ENCODE measurements at regions not wholly inside any gene's neighbourhood (a gene's known extent, or its start where the extent isn't known, plus 50 kb on each side); places are given as distances from the start of the nearest gene placed in this dataset.

DNA sequence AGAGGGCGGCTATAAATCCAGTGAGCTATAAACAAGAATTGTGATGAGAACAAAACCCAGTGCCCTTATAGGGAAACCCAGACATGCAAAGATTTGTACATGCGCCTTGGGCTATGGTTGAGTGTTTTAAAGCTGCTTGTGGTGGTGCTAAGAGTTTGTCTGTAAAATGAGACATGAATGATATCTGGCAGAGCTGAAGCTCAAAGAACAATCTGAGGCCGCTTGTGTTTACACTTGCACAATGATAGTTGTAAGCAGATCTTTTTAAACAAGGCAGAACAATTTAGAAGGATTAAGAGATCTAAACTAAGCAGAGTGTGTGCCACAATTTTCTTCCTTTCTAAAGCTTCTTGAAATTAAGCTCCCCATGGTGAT, 80.4 kb upstream of the ADAMTS5 start:
- no peak for TF ChIP-seq CEBPB (IDR thresholded peaks at IDR 0.05)
- TF ChIP-seq FOXM1 (IDR thresholded peaks at IDR 0.05; ENCODE audit: borderline replicate concordance, low read depth): no peak
- TF ChIP-seq, protein P1, sequence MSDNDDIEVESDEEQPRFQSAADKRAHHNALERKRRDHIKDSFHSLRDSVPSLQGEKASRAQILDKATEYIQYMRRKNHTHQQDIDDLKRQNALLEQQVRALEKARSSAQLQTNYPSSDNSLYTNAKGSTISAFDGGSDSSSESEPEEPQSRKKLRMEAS (IDR thresholded peaks at IDR 0.05): no peak
- no peak for TF ChIP-seq EP300 (IDR thresholded peaks at IDR 0.05; ENCODE audit: borderline replicate concordance)
- TF ChIP-seq REST (IDR thresholded peaks at IDR 0.05; ENCODE audit: low read depth): no peak
- TF ChIP-seq USF1 (IDR thresholded peaks at IDR 0.05): no peak
- TF ChIP-seq TAF1 (IDR thresholded peaks at IDR 0.05; ENCODE audit: low read depth): no peak
- no peak for TF ChIP-seq RAD21 (IDR thresholded peaks at IDR 0.05; ENCODE audit: low read depth)

Data from Ishikawa (cell line).